ENCODE measurements at regions not wholly inside any gene's neighbourhood (a gene's known extent, or its start where the extent isn't known, plus 50 kb on each side); places are given as distances from the start of the nearest gene placed in this dataset.

GRCh38 chr10:36603688-36604087, 521.7 kb upstream of the ANKRD30A start:
- no peak overlapping the region for H4K8ac ChIP-seq (ENCODE audit: low read depth in 2 of 2, low read length in 2 of 2)
- H3K18ac ChIP-seq (ENCODE audit: low read depth, low read length), result no peak overlapping the region
- H3K4me2 ChIP-seq (ENCODE audit: low read depth, low read length), result no peak overlapping the region
- H4K20me1 ChIP-seq (ENCODE audit: insufficient read depth, low read length), result no peaks in the 10 kb centered on the region
- H3K4me3 ChIP-seq (ENCODE audit: insufficient read depth, low read depth, low read length), result no peak overlapping the region
- no peak overlapping the region for H3K27ac ChIP-seq (ENCODE audit: insufficient read depth, low read length)
- H2BK120ac ChIP-seq (ENCODE audit: low read depth, low read length), result no peak overlapping the region
- H2BK5ac ChIP-seq (ENCODE audit: low read depth, low read length, poor library complexity, severe bottlenecking), result no peak overlapping the region
- H3K14ac ChIP-seq (replicated peaks; ENCODE audit: low read depth, low read length), result no peak overlapping the region
- no peak for ATAC-seq (ENCODE audit: low read depth)
- in situ Hi-C loops (cut with MboI; ENCODE audit: low sequenced_read_pairs), result no loop called here
- no CpG with 5 or more reads among the region's 4 CpGs for WGBS, 2 experiments (ENCODE audit: extremely low coverage in 2 of 2, insufficient read length in 1 of 2)
- ChIA-PET POLR2A (ENCODE audit: unreplicated experiment) (no interaction called here), CTCF (no interaction called here)
- no peak overlapping the region for H4K91ac ChIP-seq (ENCODE audit: insufficient read depth, low read depth, low read length)
- no peak overlapping the region for H2AFZ ChIP-seq (replicated peaks; ENCODE audit: low read length, poor library complexity)
- H3K79me1 ChIP-seq (ENCODE audit: low read depth in 1 of 2, low read length in 2 of 2), result no peaks in the 10 kb centered on the region
- no peak overlapping the region for H3K56ac ChIP-seq (ENCODE audit: extremely low read depth, insufficient read depth, low read length)
- H3K9me1 ChIP-seq (ENCODE audit: insufficient read depth, low read length), result peaks cover 4% of the 10 kb centered on the region; the same call in 1 of the 2 replicates
- no TSS peak for BruUV-seq (replicated peaks)
- H3K4me1 ChIP-seq (ENCODE audit: control insufficient read depth, insufficient read depth, low read length), result peaks cover 9% of the 10 kb centered on the region
- no peak for DNase-seq
- no peak overlapping the region for H3K23ac ChIP-seq (ENCODE audit: low read depth, low read length)
- H4K5ac ChIP-seq (ENCODE audit: low read depth, low read length), result no peak overlapping the region
- no peaks in the 10 kb centered on the region for H3K36me3 ChIP-seq (ENCODE audit: control insufficient read depth, insufficient read depth, low read length)
- intact Hi-C loops (cut with micrococcal nuclease), result loop anchor here (10.0 kb wide), 1 partner anchor 959 kb away; the partner anchor contains the start of gene FZD8
- TF ChIP-seq CHD1 (IDR thresholded peaks at IDR 0.05; ENCODE audit: low read depth, low read length), result no peak
- TF ChIP-seq NFE2L2 (IDR thresholded peaks at IDR 0.05; ENCODE audit: low read depth, low read length), result no peak
- TF ChIP-seq SMC3 (IDR thresholded peaks at IDR 0.05; ENCODE audit: low read depth, low read length), result no peak
- no peak for TF ChIP-seq POLR2A (IDR thresholded peaks at IDR 0.05; ENCODE audit: low read depth, low read length)
- TF ChIP-seq FOS (IDR thresholded peaks at IDR 0.05; ENCODE audit: low read depth, low read length), result no peak
- no peak overlapping the region for H2BK20ac ChIP-seq (ENCODE audit: low read depth, low read length)
- dilution Hi-C loops (cut with HindIII; ENCODE audit: low sequenced_read_pairs, unreplicated experiment), result no loop called here
- H3K4ac ChIP-seq (ENCODE audit: low read depth, low read length), result no peak overlapping the region
- H3K9me3 ChIP-seq (ENCODE audit: control insufficient read depth, insufficient read depth, low read length), result no peaks in the 10 kb centered on the region
- no peak overlapping the region for H2AK9ac ChIP-seq (replicated peaks; ENCODE audit: low read depth, low read length, poor library complexity)
- H2AK5ac ChIP-seq (ENCODE audit: low read depth, low read length), result no peak overlapping the region
- no peak overlapping the region for H3K9ac ChIP-seq (ENCODE audit: low read depth, low read length)
- no peak overlapping the region for H2BK15ac ChIP-seq (ENCODE audit: low read depth, low read length)
- no peaks in the 10 kb centered on the region for H3K27me3 ChIP-seq (ENCODE audit: control insufficient read depth, insufficient read depth, low read length)

Measured in IMR-90 (cell line).